OCI-LY7 (cell line): ENCODE measurements at regions not wholly inside any gene's neighbourhood (a gene's known extent, or its start where the extent isn't known, plus 50 kb on each side); places are given as distances from the start of the nearest gene placed in this dataset.

Source experiments
- CTCF ChIP-seq: fragments of 200-600 bp; sonication (generic); conservative IDR thresholded peaks from 2 replicates; pipeline ENCODE4 v1.5.1; 2014; ENCODE audit warnings: mild to moderate bottlenecking, antibody characterized with exemption, low read length, moderate library complexity, mixed read lengths
- EZH2phosphoT487 ChIP-seq: fragments of 200-600 bp; sonication (generic); IDR thresholded peaks from 2 replicates; pipeline ENCODE4 v1.6.1; 2018; ENCODE audit warnings: low read depth, borderline replicate concordance, mild to moderate bottlenecking, mixed run types, antibody characterized with exemption, low read length, moderate library complexity, mixed read lengths

GRCh38 chr2:80943487-80943886 is 638.9 kb upstream of the LRRTM1 start:
- TF ChIP-seq CTCF (no peak), EZH2phosphoT487 (no peak)
